ENCODE measurements at regions not wholly inside any gene's neighbourhood (a gene's known extent, or its start where the extent isn't known, plus 50 kb on each side); places are given as distances from the start of the nearest gene placed in this dataset.

DNA sequence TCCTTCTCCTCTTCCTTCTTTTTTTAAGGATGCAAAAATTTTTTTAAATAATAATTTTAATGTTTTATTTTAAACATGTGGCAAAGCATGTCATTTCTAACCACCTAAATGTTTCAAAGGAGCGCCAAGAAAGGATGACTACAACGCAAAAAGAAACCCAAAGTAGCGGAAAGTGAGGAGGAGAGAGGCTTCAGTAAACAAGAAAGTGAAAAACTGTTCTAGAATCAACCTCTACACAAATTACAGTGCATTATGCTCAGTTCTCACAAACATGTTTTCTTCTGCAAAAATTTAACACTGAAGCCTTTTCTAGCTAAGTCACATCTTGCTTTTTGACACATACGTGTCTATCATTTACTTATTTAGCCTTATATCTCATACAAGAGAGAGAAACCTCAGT, 948.6 kb downstream of the GATA3 start:
- Histone ChIP-seq H3K9me3 (ENCODE audit: control insufficient read depth, insufficient read depth, low read length) (peaks cover 6% of the 10 kb centered on the region; the same call in 1 of the 2 replicates), H3K4me3 (ENCODE audit: low read depth, low read length) (no peak overlapping the region), H3K27me3 (ENCODE audit: control insufficient read depth, insufficient read depth, low read length) (no peaks in the 10 kb centered on the region), H3K27ac (ENCODE audit: low read depth, low read length) (no peak overlapping the region)
- ChIA-PET CTCF (no interaction called here), POLR2A (no interaction called here)
- TF ChIP-seq, protein P1, sequence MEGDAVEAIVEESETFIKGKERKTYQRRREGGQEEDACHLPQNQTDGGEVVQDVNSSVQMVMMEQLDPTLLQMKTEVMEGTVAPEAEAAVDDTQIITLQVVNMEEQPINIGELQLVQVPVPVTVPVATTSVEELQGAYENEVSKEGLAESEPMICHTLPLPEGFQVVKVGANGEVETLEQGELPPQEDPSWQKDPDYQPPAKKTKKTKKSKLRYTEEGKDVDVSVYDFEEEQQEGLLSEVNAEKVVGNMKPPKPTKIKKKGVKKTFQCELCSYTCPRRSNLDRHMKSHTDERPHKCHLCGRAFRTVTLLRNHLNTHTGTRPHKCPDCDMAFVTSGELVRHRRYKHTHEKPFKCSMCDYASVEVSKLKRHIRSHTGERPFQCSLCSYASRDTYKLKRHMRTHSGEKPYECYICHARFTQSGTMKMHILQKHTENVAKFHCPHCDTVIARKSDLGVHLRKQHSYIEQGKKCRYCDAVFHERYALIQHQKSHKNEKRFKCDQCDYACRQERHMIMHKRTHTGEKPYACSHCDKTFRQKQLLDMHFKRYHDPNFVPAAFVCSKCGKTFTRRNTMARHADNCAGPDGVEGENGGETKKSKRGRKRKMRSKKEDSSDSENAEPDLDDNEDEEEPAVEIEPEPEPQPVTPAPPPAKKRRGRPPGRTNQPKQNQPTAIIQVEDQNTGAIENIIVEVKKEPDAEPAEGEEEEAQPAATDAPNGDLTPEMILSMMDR (IDR thresholded peaks at IDR 0.05; ENCODE audit: low read depth, low read length): no peak
- DNase-seq (ENCODE audit: low read depth, low spot score): no peak

DNA sequence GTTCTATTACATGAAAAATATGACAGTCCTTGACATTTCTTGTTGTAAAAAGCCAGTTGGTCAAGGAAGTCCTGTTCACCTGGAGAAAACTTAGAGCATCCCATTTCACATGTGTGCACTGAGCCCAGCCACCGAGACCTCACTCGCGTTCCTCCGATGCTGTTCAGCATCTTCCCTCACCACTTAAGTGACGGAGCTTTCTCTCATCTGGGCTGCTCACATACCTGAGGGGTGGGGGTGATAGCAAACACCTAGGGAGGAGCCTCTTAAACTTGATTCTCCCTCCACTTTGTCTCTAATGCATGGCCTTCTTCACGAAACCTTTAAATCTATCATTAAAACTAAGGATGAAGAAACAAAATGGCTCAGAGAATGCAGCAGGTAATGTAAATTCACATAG, 950.2 kb downstream of the GATA3 start:
- POLR2A ChIA-PET: no interaction called here
- Histone ChIP-seq H3K9me3 (ENCODE audit: control insufficient read depth, insufficient read depth, low read length) (peaks cover 6% of the 10 kb centered on the region; the same call in 1 of the 2 replicates), H3K27ac (ENCODE audit: low read depth, low read length) (no peak overlapping the region), H3K4me3 (ENCODE audit: low read depth, low read length) (no peak overlapping the region), H3K27me3 (ENCODE audit: control insufficient read depth, insufficient read depth, low read length) (no peaks in the 10 kb centered on the region)
- TF ChIP-seq, protein P1 (IDR thresholded peaks at IDR 0.05; ENCODE audit: low read depth, low read length): no peak
- CTCF ChIA-PET: no interaction called here
- no peak for DNase-seq (ENCODE audit: low read depth, low spot score)

DNA sequence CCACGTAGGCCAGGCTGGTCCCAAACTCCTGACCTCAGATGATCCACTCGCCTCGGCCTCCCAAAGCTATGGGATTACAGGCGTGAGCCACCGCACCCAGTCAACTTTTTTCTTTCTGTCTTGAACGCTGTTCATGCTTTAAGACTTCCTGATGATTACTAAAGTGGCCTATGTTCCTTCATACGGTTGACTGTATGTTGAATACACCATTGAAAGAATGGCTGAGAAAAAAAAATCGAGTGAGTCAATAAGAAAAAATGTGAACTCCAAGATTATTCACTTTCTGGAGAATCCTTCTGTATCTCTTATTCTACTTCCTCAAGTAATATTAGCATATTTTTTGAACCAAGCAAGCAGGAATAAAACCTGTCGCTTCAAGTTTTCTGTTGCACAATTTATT, 955.0 kb downstream of the GATA3 start:
- no peaks in the 10 kb centered on the region for H3K9me3 ChIP-seq (ENCODE audit: control insufficient read depth, insufficient read depth, low read length)
- H3K4me3 ChIP-seq (ENCODE audit: low read depth, low read length): no peak overlapping the region
- CTCF ChIA-PET: no interaction called here
- no peak overlapping the region for H3K27ac ChIP-seq (ENCODE audit: low read depth, low read length)
- no peak for DNase-seq (ENCODE audit: low read depth, low spot score)
- no peaks in the 10 kb centered on the region for H3K27me3 ChIP-seq (ENCODE audit: control insufficient read depth, insufficient read depth, low read length)
- POLR2A ChIA-PET: no interaction called here
- TF ChIP-seq, protein P1 (IDR thresholded peaks at IDR 0.05; ENCODE audit: low read depth, low read length): no peak

DNA sequence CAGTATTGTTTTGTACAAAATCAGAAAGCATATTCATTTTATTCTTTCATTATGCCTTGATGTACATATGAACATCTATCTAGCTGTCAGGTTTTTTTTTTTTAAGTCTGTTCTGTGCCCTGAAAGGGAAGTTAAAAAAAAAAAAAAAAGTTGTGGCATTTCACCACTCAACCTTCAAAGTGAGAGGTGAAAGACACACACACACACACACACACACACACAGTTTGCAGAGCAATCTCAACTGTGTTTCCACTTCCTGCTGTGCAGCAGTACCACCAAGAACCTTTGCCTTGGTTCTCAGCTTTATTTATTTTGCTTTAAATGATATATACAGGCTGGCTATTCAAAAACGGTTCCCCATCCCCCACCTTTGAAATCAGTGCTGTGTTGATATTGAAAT, 955.6 kb downstream of the GATA3 start:
- Histone ChIP-seq H3K27ac (ENCODE audit: low read depth, low read length) (no peak overlapping the region), H3K9me3 (ENCODE audit: control insufficient read depth, insufficient read depth, low read length) (no peaks in the 10 kb centered on the region), H3K27me3 (ENCODE audit: control insufficient read depth, insufficient read depth, low read length) (no peaks in the 10 kb centered on the region), H3K4me3 (ENCODE audit: low read depth, low read length) (no peak overlapping the region)
- TF ChIP-seq, protein P1 (IDR thresholded peaks at IDR 0.05; ENCODE audit: low read depth, low read length): no peak
- POLR2A ChIA-PET: no interaction called here
- DNase-seq (ENCODE audit: low read depth, low spot score): no peak
- CTCF ChIA-PET: no interaction called here

DNA sequence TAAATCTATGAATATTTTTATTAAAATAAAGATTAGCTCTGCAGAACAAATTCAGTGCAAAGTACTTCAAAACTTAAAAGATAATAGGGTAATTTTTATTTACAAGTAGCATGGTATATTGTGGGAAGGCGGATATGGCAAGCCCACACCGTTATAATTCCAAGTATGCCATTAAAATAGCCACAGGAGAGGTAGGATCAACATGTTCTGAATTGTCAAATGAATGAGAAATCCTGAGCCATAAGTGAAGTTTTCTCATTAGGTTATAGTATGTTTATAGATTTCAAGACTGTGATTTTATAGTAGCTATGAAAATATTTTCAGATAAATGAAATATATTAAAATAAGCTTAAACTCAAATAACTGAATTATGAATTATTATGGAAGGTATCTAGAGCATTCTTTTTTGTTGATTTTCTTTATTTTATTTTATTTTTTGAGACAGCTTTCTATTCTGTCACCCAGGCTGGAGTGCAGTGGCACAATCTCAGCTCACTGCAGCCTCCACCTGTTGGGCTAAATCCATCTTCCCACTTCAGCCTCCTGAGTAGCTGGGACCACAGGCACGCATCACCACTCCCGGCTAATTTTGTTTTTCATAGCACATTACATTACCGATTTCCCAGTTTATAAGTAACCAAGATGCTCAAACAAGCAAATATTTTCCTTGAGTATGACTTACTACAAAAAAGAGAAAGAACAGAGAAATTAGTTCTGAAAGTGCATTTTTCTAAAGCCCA, 956.6 kb downstream of the GATA3 start:
- ChIA-PET POLR2A (no interaction called here), CTCF (no interaction called here)
- no peaks in the 10 kb centered on the region for H3K27me3 ChIP-seq (ENCODE audit: control insufficient read depth, insufficient read depth, low read length)
- no peak overlapping the region for H3K27ac ChIP-seq (ENCODE audit: low read depth, low read length)
- no peaks in the 10 kb centered on the region for H3K9me3 ChIP-seq (ENCODE audit: control insufficient read depth, insufficient read depth, low read length)
- no peak overlapping the region for H3K4me3 ChIP-seq (ENCODE audit: low read depth, low read length)
- TF ChIP-seq, protein P1 (IDR thresholded peaks at IDR 0.05; ENCODE audit: low read depth, low read length): no peak
- DNase-seq (ENCODE audit: low read depth, low spot score): no peak

All from AG04450 (cell line).